Hematopoietic multipotent progenitor cell treated with erythropoietin and hydrocortisone succinate and interleukin-3 and kit ligand, for 8 days (in vitro differentiated cells): ENCODE measurements at regions not wholly inside any gene's neighbourhood (a gene's known extent, or its start where the extent isn't known, plus 50 kb on each side); places are given as distances from the start of the nearest gene placed in this dataset.

ENCODE experiments used
- DNase-seq: peaks from one replicate; pipeline ENCODE4 v3.0.0-alpha.2; 2015

DNA sequence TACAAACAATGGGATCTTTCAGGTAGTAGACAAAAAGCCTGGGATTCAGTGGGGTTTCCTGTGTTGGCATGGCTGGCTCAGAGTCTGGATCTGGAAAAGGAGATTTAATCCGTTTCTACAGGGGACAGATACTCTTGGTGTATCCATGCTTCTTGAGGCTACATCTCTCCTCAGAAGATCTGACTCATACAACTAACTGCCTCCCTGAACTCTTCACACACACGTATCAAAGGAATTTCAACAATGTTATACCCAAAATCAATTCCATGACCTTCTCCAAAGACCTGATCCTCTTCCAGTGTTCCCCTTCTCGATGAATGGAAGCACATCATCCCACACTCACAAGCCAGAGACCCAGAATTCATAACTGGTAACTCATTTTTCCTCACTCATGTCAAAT lies 435.3 kb upstream of the NBEA start:
- no peak for DNase-seq

DNA sequence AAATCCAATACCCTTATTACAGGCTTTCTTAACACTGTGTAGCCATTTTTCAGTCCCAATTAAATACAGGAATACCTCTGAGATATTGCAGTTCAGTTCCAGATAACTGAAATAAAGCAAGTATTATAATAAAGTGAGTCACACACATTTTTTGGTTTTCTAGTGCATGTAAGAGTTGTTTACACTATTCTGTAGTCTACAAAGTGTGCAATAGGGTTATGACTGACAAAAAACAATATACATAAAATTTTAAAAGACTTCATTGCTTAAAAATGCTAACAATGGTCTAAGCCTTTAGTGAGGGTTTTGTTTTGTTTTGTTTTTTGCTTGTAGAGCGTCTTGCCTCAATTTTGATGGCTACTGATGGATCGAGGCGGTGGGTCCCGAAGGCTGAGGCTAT lies 434.4 kb upstream of the NBEA start:
- DNase-seq, result no peak

DNA sequence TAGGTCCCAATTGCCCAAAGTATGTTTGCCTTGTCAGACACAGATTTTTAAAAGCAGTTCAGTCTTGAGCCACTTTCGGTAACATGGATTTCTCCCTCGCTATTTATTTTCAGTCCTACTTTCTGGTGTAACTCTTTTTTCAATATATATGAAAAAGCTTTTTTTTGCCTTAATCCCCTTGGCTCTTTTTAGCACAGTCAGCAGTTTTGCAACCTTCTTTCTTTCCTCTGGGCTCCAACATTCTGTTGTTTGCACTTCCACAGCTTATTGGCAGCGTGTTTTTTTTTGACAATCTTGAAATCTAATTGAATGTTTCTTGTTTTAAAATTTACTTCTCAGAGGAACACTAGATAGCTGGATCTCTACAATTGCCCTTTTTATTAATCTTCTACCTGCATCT lies 429.3 kb upstream of the NBEA start:
- no peak for DNase-seq

DNA sequence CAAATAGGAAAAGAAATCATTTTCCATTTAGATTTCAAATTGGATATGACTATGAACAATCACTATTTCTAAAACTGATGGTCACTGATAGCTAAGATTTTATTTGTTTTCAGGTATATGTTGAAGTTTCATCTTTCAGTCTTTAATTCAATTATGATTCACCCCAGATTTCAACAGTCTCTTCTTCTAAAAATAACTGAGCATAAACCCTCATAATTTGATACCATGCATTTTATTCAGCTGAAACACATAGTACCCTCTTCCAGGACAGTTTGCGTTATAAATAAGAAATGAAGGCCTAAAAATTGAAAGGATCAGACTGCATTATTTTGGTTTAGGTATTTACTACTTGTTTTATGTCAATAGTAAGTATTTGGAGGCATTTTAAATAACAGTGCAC lies 428.5 kb upstream of the NBEA start:
- no peak for DNase-seq

DNA sequence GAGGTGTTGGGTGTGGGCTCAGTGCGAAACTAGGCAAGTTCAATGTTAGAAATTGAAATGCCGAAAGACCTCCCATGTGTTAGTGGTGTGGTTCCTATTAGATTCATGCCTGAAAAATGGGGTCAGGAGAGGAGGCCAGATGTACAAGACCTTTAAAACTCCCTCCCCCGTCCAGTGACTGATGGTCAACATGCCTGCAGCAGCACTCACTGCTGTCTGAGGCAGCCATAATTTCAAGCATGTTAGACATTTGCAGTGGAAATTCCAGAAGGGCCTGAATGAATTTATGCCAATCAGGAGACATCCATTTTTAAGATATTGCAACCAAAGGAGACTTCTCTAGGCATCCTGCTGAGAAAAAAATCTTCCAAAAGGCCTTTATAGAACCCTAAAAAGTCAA lies 426.9 kb upstream of the NBEA start:
- no peak for DNase-seq

DNA sequence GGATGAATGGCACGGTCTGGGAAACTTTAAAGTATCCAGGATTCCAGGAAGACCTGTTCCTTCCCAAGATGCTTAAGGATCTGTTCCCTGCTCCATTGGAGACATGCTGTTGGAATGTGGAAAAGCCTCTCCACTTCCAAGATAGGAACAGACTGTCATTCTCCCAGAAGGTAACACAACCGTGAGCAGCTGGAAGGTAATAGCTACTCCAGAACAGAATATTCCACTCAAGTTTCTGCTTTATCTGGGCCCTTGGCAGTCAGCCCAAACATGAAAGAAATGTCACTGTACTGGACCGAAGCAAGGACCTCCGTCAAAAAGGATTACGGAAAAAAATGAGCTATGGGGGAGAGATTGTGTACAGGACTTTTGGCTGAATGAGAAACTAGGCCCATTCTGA lies 420.9 kb upstream of the NBEA start:
- DNase-seq, result no peak

DNA sequence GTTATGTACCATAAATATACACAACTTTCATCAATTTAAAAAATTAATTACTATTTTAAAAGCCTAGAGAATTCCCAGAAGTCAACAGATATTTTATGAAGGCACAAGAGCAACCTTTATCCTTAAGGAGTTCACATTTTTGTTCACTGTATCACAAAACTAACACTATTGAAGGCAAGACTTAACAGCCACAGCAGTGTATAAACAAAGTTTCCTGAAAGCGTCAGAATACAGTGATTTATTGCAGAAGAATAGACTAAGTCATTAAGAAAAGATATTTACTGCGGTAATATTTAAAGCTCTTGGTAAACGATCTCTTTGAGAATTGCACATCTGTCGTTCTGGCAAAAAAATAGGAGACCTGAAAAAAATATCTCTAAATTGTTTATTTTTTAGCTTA lies 419.3 kb upstream of the NBEA start:
- DNase-seq, result no peak

DNA sequence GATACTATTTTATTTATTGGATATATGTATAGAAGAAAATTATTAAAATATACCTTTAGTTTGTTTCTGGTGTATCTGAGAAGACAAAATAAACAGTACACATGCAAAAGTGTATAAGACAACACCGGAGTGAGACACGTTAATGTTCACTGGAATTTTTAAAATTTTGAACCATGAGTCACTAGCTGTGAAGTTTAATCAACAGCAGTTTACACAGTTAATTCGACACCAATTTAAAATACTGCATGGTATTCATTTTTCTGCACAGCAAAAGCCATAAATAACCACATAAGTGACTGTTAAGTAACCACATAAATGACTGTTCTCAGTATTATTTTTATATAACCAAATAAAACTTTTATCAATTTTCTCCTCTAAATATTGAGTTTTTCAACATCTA lies 418.7 kb upstream of the NBEA start:
- no peak for DNase-seq

DNA sequence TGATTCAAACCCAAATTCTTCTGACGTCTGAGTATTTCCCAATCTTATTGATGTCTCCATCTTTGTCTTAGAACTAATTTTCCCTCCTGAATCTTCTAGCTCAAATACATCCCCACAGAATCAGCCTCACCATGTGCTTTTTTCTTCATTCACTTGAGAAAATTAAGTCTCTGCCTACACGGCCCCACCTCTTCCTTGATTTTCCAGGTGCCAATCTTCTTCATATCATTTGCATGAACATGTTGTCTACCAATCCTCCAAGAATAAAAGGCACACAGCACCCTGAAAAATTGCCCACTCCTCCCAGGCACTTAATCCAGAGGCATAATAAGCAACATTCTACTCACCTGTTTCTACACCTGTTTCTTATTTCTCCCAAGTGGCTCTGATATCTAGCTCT lies 408.1 kb upstream of the NBEA start:
- DNase-seq, result no peak

DNA sequence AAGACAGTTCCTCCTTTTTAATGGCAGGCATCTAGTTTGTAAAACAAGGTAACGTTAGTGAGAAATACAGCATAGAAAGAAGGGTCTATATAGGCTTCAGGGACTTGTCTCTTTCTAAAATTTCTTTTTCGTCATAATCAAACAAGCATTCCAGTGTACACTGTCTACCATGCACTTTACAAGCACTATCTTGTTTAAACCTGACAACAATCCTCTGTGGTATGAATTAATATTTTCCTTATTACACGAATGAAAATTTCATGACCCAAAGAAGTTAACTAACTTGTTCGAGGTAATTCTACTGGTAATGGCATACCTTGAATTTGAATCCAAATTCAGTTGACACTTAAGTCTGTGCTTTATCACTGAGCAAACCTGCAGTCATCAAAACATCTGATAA lies 399.7 kb upstream of the NBEA start:
- DNase-seq, result no peak

DNA sequence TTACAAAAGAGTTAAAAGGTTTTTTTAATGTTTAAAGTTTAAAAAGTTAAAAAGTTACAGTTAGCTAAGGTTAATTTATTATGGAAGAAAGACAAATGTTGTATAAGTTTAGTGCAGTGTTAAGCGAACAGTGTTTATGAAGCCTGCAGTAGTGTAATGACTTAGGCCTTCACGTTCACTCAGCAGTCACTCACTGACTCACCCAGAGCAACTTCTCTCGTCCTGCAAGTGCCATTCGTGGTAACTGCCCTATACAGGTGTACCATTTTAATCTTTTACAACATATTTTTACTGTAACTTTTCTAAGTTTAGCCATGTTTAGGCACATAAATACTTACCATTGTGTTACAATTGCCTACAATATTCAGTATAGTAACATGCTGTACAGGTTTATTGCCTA lies 398.2 kb upstream of the NBEA start:
- no peak for DNase-seq

DNA sequence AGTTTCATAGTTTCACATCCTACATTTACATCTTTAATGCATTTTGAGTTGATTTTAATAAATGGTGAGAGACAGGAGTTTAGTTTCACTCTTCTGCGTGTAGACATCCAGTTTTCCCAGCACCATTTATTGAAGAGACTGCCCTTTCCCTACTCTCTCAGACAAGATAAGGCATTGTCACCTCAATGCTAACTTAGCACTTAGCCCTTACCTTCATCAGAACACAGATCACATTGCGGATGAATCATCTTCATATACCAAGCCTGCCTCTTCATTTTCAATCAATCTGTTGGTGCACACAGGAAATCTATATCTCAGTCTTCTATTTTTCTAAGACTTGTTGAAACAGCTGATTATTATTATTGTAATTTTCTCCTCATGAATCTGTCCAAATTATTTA lies 396.6 kb upstream of the NBEA start:
- no peak for DNase-seq

DNA sequence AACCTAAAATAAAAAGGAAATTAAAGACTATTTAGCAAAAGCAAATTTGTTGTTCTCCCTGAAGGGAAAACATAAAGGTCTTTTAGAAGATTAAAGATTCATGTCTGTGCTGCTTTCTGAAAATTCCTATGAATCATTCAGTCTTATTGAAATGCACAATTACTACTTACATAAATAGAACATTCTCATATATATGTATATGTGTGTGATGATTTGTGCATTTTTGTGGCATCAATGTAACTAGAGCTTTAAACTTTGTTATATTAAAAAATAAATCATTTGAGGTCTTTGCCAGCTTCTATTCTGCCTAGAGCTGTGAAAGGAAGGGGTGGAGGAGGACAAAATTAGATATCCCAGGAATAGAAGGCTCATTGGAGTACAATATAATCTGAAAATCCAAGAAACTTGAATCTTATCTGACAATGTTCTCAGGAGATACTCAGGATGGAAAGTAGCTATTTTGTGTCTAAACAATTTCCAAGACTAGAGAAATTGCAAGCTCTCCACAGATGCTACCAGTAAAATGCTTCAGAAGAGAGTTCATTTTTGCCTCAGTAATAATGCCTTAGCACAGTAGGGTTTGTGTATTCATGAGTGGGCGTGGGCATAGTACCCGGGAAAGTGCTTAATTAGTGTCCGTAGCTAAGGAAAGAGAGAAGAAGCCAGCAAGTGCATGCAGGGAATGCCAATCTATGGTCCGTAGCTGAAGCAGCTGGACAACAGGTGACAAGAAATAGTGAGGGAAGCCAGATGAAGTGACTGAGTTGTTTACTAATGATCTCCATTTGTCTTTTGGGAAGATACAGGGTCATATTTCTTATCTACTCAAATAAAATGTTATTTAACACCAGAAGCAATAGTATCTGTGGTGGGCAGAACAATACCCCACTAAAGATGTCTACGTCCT lies 395.5 kb upstream of the NBEA start:
- DNase-seq, result no peak

DNA sequence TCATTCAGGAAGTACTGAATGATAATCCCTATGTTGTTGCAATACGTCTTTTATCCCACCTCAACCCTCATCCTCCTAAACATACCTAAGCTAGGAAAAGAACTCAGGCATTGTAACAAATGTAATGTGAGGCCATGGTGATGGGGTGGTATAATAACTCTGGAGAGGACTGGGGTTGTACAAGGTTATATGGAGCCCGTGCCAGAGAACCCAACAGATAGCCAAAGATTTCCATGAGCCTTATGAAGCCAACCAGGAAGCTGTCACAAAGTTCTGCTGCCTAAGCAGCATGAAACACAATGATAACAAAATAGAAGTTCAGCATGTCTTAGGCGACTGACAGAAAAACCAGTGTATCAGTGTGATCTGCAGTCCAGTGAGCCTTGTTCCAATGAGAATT lies 394.1 kb upstream of the NBEA start:
- no peak for DNase-seq

DNA sequence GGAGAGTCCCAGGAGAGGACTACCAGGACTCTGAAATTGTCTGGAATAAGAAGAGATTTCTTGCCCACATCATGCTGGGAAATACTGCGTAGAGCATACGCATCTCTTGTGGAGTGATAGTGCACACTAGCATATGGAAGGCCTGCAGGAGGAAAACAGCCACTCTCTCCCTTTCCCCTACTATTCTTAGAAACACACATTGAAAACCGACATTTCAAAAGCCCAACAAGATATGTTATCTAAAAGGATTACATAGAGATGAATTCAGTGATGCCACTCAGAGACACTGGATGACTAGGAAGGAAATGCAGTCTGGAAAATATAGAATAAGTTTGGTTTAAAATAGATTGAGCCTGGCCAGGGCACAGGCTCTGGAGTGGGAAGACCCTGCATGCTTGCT lies 388.7 kb upstream of the NBEA start:
- no peak for DNase-seq

DNA sequence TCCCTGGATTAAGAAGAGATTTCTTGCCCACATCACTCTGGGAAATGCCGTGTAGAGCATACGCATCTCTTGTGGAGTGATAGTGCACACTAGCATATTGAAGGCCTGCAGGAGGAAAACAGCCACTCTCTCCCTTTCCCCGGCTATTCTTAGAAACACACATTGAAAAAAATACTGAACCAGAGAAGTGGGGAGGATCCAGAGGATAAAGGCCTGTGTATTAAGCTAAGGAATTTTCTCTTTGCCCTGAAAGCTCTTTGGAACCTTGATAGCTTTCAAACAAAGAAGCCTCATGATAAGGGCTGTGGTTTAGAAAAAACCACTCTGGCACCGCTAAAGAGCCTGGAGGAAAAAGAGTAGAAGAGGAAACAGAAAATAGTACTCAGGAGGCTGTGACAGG lies 386.1 kb upstream of the NBEA start:
- DNase-seq, result no peak

DNA sequence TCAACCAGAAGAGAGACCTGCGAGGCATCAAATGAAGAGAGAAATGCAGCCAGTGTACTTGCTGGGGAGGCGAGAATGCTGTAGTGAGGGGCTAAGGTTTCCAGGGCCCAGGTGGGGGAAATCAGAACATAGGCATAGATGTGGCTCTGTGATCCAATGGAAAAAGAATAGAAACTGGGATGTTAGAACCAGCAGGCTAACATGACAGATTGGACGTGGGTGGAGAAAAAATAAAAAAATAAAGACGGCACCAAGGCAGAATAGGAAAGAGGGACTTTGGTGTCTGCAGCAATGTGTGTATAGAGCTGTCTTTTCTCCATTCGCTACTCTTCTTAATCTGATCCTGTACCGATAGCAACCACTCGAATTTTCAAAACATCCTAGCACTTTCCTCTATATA lies 381.0 kb upstream of the NBEA start:
- DNase-seq, result no peak

DNA sequence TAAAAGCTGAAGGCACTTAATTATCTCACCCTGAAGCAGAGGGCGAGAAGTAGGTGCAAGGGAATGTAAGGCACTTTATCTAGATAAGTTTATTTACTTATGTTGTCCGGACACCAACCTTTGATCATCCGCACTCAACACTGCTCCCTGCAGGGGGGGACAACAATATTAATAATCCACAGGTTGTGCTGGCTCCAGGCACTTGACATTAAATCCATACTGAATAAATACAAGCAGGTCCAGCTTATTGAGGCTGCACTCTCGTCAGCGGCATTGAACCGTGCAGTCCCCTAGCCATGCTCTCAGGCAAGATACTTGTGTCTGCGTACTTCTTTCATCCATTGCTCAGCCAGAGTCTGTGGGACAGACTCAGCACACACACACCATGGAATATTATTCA lies 374.5 kb upstream of the NBEA start:
- DNase-seq, result no peak

DNA sequence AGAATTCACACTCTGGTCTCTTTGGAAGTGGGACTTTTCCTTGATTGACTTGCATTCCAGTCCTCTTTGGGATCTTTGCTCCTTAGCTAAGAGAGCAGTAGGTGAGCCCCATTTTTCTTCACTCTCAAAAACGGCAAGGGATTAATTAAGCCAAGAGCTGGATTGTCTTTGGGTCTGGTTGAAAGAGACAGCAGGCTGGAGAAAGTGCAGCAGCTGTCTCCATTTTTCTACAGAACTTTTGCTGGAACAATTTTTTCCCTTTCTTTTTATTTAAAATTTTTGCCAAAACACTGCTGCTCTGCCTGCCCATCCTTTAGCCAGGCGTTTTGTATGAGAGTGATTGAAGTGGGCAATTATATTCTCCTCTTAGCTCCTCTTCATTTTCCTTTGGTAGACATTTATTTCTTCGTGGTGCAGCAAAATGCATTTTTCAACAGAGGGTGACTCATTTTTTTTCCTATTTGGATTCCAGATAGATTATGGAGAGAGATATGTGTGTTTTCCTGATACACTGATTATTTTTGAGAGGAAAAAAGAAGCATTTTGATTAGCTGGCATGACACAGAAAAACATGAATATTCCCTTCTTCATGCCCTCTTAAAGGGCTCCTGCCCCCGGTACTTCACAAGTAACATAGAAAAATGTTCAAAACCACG lies 371.2 kb upstream of the NBEA start:
- no peak for DNase-seq

DNA sequence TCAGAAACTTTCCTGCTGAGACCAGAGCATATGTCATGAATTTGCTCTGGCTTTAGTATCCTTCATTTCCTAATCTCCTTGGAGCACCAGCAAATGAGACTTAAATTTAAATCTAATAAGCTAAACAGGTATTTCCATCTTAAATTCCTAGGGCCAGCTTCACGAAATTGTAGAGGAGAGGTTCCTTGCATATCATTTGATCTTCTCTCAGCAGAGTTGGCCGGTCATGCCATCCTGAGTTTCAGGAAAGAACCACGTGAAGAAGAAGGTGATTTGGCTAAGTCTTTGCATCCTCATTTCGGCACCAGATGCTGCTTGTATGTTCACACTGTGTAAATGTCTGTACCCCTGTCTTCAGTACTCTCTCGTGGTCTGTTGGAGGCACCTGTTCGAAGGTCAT lies 370.4 kb upstream of the NBEA start:
- no peak for DNase-seq

DNA sequence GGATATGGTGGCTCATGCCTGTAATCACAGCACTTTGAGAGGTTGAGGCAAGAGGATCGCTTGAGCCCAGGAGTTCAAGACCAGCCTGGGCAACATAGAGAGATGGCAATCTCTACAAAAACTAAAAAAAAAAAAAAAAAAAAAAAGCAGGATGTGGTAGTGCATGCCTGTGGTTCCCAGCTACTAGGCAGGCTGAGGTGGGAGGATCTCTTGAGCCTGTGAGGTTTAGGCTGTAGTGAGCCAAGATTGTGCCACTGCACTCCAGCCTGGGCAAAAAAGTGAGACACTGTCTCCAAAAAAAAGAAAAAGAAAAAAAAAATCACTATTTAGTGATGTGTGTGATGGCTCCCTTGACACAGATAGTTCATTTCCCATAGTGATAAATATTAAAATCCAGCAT lies 365.0 kb upstream of the NBEA start:
- no peak for DNase-seq

DNA sequence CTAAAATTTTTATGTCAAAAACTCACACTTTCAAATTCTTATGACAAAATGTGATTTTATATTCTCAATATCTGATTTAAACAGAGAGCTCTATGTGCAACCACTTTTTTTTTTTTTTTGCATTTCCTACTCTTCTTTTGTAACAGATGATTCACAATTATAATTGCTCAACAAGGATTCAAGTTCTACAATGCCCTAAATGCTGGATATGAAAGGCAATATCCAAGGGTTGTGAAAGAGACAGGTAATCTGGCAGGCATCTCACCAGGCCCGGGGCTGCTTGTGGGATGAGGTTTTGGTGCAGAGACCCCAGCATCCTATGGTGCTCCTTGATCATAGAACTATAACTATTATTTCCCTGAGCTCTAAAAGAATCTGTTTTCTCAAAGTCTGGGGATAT lies 363.6 kb upstream of the NBEA start:
- no peak for DNase-seq

DNA sequence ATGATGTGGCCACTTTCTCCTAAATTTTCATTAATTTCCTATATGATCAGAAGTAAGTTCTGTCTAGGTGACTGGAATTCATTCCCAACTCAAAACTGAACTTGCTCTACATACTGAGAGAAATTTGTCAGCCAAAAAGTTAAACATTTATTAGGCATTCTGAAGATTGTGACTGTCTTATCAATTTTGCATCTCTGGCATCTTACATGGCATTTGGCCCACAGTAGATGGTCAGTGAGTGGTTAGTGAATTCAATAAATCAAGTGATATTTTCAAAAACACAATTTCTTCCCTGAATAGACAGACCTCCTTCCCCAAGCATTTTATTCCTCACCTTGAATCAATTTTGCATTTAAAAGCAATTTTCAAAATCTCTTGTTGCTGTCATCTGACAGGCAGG lies 363.2 kb upstream of the NBEA start:
- no peak for DNase-seq

DNA sequence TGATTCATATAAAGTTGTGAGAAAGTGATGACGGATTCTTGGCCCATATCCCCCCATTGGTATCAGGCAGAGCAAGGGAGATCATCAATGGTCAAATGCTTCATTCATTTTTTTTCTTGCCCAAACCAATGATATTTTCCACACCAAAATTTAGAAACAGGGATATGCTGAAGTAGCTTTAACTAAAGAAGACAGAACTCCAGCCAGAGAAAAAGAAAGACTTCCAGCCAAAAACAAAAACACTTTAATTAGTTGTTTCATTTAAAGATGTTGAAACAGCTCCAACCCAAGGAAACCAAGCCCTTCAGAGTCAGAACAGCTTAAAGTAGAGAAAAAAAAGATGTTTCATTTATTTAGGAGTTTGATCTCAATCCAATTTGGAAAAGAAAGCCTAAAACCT lies 358.9 kb upstream of the NBEA start:
- no peak for DNase-seq

DNA sequence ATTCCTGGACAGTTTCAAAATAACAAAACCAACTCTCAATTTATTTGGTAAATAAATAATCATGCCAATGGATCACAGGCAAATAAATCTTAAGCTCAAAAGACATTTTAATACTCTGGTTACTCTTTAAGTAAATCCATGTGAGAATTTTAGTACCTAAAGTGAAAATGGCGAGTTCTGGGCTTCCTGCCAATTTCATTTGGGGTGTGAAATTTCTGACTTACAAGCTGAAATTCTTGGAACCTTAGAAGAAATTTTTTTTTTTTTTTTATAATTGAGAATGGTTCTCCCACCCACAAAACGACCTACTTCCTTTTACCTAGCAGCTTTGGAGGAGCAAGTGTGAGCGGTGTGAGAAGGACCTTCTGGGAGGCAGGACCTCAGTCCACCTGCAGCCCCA lies 354.5 kb upstream of the NBEA start:
- DNase-seq, result no peak
